NB4 (cell line): ENCODE measurements at regions not wholly inside any gene's neighbourhood (a gene's known extent, or its start where the extent isn't known, plus 50 kb on each side); places are given as distances from the start of the nearest gene placed in this dataset.
A peak's percentile ranks its signal among the peaks of the same experiment; 100 is the strongest.

Source experiments
- DNase-seq: peaks from one replicate; pipeline ENCODE4 v3.0.0; 2010; ENCODE audit warnings: low read depth
- H3K4me3 ChIP-seq: one replicate; pipeline ENCODE4 v1.5.1; 2011; ENCODE audit warnings: mild to moderate bottlenecking, low read depth, low read length, moderate library complexity
- MAX ChIP-seq: IDR thresholded peaks from 2 replicates; pipeline ENCODE4 v1.6.1; 2011; ENCODE audit warnings: low read depth, low read length
- MYC ChIP-seq: IDR thresholded peaks from 2 replicates; pipeline ENCODE4 v1.6.1; 2011; ENCODE audit warnings: low read depth, low read length
- POLR2A ChIP-seq: IDR thresholded peaks from 2 replicates; pipeline ENCODE4 v1.6.1; 2011; ENCODE audit warnings: mild to moderate bottlenecking; ENCODE audit not compliant: insufficient read length; ENCODE audit errors: extremely low read depth
- TF ChIP-seq, protein P1 (sequence below): IDR thresholded peaks from one replicate; pipeline ENCODE4 v1.5.1; 2012; ENCODE audit warnings: low read depth, low read length

DNA sequence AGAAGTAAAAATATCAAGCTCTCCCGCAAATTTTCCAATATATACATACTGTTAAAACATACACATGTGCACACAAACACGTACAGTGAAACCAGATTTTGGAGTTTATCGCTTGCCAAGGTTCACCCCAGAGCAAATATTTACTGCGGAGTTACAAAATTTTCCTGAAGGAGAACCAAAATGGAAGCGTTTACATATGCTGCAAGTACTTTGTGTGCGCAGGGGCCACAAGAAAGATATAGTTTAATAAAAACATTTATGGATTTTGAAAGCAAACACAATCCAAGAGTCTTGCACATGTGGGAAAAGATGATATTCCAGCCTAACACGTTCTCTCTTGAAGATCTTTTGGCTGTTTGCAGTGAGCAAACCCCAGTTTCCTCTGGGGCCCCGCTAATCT, 301.3 kb upstream of the NFE2L3 start:
- no peak for DNase-seq
- TF ChIP-seq MYC (no peak), POLR2A (no peak), MAX (no peak)
- TF ChIP-seq, protein P1, sequence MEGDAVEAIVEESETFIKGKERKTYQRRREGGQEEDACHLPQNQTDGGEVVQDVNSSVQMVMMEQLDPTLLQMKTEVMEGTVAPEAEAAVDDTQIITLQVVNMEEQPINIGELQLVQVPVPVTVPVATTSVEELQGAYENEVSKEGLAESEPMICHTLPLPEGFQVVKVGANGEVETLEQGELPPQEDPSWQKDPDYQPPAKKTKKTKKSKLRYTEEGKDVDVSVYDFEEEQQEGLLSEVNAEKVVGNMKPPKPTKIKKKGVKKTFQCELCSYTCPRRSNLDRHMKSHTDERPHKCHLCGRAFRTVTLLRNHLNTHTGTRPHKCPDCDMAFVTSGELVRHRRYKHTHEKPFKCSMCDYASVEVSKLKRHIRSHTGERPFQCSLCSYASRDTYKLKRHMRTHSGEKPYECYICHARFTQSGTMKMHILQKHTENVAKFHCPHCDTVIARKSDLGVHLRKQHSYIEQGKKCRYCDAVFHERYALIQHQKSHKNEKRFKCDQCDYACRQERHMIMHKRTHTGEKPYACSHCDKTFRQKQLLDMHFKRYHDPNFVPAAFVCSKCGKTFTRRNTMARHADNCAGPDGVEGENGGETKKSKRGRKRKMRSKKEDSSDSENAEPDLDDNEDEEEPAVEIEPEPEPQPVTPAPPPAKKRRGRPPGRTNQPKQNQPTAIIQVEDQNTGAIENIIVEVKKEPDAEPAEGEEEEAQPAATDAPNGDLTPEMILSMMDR, result no peak
- H3K4me3 ChIP-seq, result no peak overlapping the region

GRCh38 chr7:25851332-25852210, 300.4 kb upstream of the NFE2L3 start:
- H3K4me3 ChIP-seq, result peak overlapping the region; percentile 58
- peak; percentile 80 for TF ChIP-seq MYC
- TF ChIP-seq, protein P1, result peak; percentile 96
- TF ChIP-seq MAX, result peak; percentile 73
- no peak for TF ChIP-seq POLR2A
- peak; percentile 92 for DNase-seq

DNA sequence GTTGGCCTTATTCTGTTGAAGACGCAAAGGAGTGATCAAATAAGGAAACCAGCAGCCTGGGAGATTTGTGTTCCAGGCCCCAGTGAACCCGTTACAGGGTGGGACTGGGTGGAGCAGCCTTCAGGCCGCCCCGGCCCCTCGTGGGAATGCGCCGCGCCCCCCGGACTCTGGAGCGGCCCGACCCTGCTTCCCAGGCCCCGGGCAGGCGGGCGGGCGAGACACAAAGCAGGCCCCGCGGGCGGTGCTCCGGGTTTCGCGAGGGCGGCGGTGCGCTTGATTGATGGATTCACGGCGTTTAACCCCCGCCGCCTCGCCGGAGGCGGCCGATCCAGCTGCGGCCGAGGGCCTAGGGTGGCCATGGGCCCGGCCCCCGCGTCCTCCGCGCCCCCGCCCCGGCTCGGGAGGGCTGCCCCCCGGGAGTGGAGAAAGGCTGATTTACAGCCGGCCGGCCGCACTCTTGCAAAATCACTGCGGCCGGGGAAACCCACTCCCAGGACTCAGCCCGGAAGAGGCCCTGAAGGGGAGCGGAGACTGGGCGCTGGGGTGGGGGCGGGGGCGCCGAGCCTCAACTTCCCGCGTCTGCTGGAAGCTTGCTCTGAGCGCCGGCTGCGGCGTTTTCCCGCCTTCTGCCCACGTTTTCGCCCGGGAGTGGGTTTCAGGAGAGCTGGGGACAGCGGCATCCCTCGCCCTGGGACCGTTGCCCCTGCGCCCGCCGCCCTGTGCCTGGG, 299.6 kb upstream of the NFE2L3 start:
- H3K4me3 ChIP-seq, result peak overlapping the region; percentile 58
- TF ChIP-seq POLR2A (peak; percentile 30), MYC (no peak; the same call in 1 of the 2 replicates)
- peak; percentile 96 for DNase-seq

DNA sequence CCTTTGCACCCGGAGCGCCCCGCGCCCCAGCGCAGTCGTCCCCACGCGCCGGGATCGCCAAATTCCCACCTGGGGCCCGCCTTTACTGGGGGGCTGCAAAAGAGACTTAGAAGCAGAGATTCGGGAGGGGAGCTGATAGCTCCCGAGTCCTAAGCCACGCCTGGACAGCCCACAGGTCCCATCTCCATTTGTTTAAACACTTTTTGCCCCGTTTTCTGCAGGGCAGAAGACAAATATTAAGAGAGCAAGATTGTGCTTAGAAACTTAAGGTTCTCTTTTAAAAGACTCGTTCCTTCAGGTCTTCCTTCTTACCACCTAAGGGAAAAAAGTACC, 299.1 kb upstream of the NFE2L3 start:
- H3K4me3 ChIP-seq, result no peak overlapping the region

GRCh38 chr7:25853314-25853713, 298.7 kb upstream of the NFE2L3 start:
- no peak for TF ChIP-seq MAX
- TF ChIP-seq, protein P1, result no peak
- TF ChIP-seq POLR2A, result no peak
- no peak for TF ChIP-seq MYC
- peak; percentile 33 for DNase-seq
- no peak overlapping the region for H3K4me3 ChIP-seq

More for the DNA sequence above, 299.1 kb upstream of the NFE2L3 start:
- no peak for DNase-seq
- TF ChIP-seq POLR2A, result no peak
- TF ChIP-seq MAX, result no peak
- TF ChIP-seq, protein P1, result no peak
- TF ChIP-seq MYC, result no peak

GRCh38 chr7:25854059-25854458, 297.9 kb upstream of the NFE2L3 start:
- TF ChIP-seq, protein P1, result no peak
- TF ChIP-seq POLR2A (no peak), MYC (no peak), MAX (no peak)
- no peak overlapping the region for H3K4me3 ChIP-seq

More at GRCh38 chr7:25854059-25854458, 297.9 kb upstream of the NFE2L3 start:
- peak; percentile 25 for DNase-seq
